Large intestine (tissue), 3 donors: ENCODE measurements at regions not wholly inside any gene's neighbourhood (a gene's known extent, or its start where the extent isn't known, plus 50 kb on each side); places are given as distances from the start of the nearest gene placed in this dataset.
"Not testable (repeated sequence)": the region's sequence is repeated elsewhere in the genome, so short reads cannot be mapped to it uniquely, and the experiment has no call there.

Experiments used
- DNase-seq, 2 donors: peaks; one replicate each; pipeline versions ENCODE4 v3.0.0 to v3.0.0-alpha.2; 2013
- H3K27ac ChIP-seq: one replicate; pipeline ENCODE4 v1.5.1; 2013; ENCODE audit warnings: low read length
- H3K27me3 ChIP-seq: 2 replicates; pipeline ENCODE4 v1.6.1; 2013; ENCODE audit warnings: low read length; ENCODE audit not compliant: control insufficient read depth, insufficient read depth
- H3K36me3 ChIP-seq: 2 replicates; pipeline ENCODE4 v1.6.1; 2013; ENCODE audit warnings: low read length; ENCODE audit not compliant: control insufficient read depth, insufficient read depth
- H3K4me1 ChIP-seq: one replicate; pipeline ENCODE4 v1.6.1; 2013; ENCODE audit warnings: low read length; ENCODE audit not compliant: control insufficient read depth, insufficient read depth
- H3K4me3 ChIP-seq: one replicate; pipeline ENCODE4 v1.5.1; 2013; ENCODE audit warnings: low read length
- H3K9me3 ChIP-seq: one replicate; pipeline ENCODE4 v1.6.1; 2013; ENCODE audit warnings: mild to moderate bottlenecking, low read depth, low read length, moderate library complexity; ENCODE audit not compliant: control insufficient read depth
- WGBS: methylation state at CpG from one replicate; pipeline ENCODE4 v1.1.5; 2013; ENCODE audit warnings: low lambda C conversion rate; ENCODE audit not compliant: insufficient coverage; 5-methylcytosine and 5-hydroxymethylcytosine counted together

DNA sequence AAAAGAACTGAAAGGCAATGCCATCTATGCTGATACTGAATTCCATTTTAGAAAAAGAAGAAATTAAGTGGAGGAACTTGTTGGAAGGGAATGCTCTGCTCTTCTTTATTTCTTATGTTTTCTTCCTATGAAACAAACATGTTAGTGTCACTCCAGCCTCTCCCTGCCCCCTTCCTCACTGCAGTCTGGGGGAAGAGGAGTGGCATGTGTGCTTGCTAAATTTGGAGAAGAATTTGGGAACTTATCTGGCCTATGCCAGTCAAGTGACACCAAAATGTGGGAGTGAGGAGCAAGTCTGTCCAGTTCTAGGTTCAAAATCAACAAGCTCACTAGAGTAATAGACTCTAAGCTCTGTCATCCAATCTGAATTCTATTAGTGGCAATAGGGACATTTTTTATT, 214.6 kb downstream of the RBM26 start:
- no peaks in the 10 kb centered on the region for H3K4me1 ChIP-seq
- no peaks in the 10 kb centered on the region for H3K9me3 ChIP-seq
- H3K36me3 ChIP-seq: no peaks in the 10 kb centered on the region
- no peak for DNase-seq
- no peak overlapping the region for H3K4me3 ChIP-seq
- no peaks in the 10 kb centered on the region for H3K27me3 ChIP-seq
- no peak overlapping the region for H3K27ac ChIP-seq

GRCh38 chr13:79190932-79191331, 215.1 kb downstream of the RBM26 start:
- H3K27ac ChIP-seq: no peak overlapping the region
- H3K9me3 ChIP-seq: no peaks in the 10 kb centered on the region
- no peaks in the 10 kb centered on the region for H3K36me3 ChIP-seq
- H3K27me3 ChIP-seq: no peaks in the 10 kb centered on the region
- WGBS: no CpG with 5 or more reads among the region's 2 CpGs
- DNase-seq: no peak
- H3K4me3 ChIP-seq: no peak overlapping the region
- no peaks in the 10 kb centered on the region for H3K4me1 ChIP-seq

- H3K36me3 ChIP-seq: no peaks in the 10 kb centered on the region
- no peaks in the 10 kb centered on the region for H3K27me3 ChIP-seq
- WGBS: 100% methylated on average over 1 of the region's 3 CpGs
- no peak overlapping the region for H3K4me3 ChIP-seq
- no peak overlapping the region for H3K27ac ChIP-seq
- no peak for DNase-seq
- no peaks in the 10 kb centered on the region for H3K9me3 ChIP-seq
- H3K4me1 ChIP-seq: no peaks in the 10 kb centered on the region
Observed at GRCh38 chr13:79187917-79188690, 218.0 kb downstream of the RBM26 start.

DNA sequence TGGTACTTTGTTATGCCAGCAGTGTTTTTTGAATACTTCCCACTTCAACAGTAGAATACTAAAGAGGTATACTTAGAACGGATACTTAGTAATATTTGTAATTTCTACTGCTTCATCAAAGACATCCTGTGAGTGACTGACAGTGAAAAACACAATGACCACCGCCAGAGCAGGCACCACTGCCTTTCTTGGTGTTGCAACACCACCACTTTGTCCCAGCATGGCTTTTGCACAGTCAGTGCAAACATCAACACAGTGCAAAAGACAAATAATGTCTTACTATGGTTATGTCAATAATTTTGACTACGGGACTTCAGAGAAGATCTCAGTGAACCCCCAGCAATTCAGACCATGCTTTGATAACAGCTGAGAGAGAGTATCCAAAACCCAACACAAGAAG, 220.5 kb downstream of the RBM26 start:
- no peaks in the 10 kb centered on the region for H3K4me1 ChIP-seq
- no peaks in the 10 kb centered on the region for H3K27me3 ChIP-seq
- H3K27ac ChIP-seq: no peak overlapping the region
- WGBS: no CpG with 5 or more reads among the region's 3 CpGs
- H3K36me3 ChIP-seq: no peaks in the 10 kb centered on the region
- H3K9me3 ChIP-seq: no peaks in the 10 kb centered on the region
- no peak for DNase-seq
- no peak overlapping the region for H3K4me3 ChIP-seq

DNA sequence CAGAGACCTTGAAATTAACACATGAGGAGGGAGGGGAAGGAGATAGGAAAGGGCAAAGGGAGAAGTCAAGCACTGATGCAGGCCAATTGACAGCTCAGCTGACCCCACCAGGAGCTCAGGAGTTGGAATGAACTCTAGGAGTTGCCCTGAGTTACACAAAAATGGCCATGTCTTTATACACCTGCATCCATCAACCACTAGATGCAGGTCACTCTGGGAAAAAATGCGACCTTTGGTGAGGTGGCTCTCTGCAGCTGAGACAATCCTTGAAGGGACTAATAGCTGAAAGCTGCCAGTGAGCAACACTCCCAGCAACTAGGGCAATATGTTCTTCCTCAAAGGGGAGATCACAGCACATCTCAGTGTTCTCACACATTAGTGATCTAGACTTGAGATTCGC, 222.8 kb downstream of the RBM26 start:
- no peak overlapping the region for H3K4me3 ChIP-seq
- no peaks in the 10 kb centered on the region for H3K9me3 ChIP-seq
- H3K36me3 ChIP-seq: no peaks in the 10 kb centered on the region
- DNase-seq: peak in 1 of 2 donors; percentile 8
- no peaks in the 10 kb centered on the region for H3K4me1 ChIP-seq
- no peaks in the 10 kb centered on the region for H3K27me3 ChIP-seq
- WGBS: 100% methylated on average over 1 of the region's 2 CpGs
- no peak overlapping the region for H3K27ac ChIP-seq

DNA sequence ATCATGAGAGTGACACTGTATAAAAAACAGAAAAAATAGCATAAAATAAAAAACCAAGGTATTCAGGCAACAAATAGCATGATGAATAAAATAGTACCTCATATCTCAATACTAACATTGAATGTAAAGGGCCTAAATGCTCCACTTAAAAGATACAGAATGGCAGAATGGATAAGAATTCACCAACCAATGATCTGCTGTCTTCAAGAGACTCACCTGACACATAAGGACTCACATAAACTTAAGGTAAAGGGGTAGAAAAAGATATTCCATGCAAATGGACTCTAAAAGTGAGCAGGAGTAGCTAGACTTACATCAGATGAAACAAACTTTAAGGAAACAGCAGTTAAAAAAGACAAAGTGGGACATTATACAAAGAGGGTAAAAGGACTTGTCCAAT, 232.4 kb downstream of the RBM26 start:
- not testable (repeated sequence) for DNase-seq, H3K36me3 ChIP-seq, H3K27ac ChIP-seq, H3K27me3 ChIP-seq, H3K9me3 ChIP-seq, H3K4me3 ChIP-seq, H3K4me1 ChIP-seq

DNA sequence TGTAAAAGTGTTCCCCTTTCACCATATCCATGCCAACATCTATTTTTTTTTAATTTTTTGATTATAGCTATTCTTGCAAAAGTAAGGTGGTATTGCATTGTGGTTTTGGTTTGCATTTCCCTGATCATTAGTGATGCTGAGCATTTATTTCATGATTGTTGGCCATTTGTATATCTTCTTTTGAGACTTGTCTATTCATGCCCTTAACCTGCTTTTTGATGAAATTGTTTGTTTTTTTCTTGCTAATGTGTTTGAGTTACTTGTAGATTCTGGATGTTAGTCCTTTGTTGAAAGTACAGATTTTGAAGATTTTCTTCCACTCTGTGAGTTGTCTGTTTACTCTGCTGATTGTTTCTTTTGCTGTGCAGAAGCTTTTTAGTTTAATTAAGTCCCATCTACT, 233.1 kb downstream of the RBM26 start:
- H3K36me3 ChIP-seq, H3K27ac ChIP-seq, DNase-seq, H3K9me3 ChIP-seq, H3K27me3 ChIP-seq, H3K4me1 ChIP-seq, H3K4me3 ChIP-seq: not testable (repeated sequence)

DNA sequence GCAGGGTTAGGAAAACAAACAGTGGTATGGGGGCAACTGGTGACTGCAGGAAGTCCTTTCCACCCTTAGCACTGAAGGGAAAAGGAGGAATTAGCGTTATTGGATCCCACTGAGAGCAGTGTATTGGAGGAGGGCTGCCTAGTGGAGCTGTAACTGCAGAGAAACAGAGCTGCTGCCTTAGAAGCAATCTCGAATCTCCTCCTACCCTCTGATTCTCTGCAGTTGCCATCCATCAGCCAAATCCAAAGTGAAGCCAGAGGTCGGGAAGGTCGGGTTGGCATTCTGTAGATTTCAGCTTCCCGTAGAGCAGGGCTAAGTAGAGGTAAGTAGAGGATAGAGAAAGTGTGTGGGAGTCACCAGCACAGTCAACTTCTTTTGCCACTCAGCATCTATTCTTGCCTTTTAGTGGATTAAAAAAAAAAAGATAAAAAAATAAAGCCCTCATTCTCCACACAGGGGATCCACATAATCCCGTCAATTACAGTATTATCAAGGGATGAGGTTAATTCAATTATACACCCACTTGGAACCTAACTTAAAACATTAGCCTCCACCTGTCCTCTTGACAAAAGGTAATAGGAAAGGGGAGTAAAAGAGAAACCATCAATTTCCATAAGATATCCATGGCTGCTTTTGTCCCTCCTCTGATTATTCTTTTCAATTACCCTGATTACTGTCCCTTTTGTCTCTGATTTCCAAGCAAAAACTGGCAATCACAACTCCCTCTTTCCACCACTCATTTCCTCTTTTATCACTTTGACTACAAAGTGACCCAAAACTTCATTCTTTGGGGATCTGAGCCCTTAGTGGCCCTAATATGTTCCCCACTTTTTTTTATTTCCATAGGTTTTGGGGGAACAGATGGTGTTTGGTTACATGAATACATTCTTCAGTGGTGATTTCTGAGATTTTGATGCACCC, 234.7 kb downstream of the RBM26 start:
- no CpG with 5 or more reads among the region's 6 CpGs for WGBS
- Histone ChIP-seq H3K27ac (no peak overlapping the region), H3K4me3 (no peak overlapping the region), H3K27me3 (no peaks in the 10 kb centered on the region), H3K9me3 (no peaks in the 10 kb centered on the region), H3K36me3 (no peaks in the 10 kb centered on the region), H3K4me1 (no peaks in the 10 kb centered on the region)
- no peak for DNase-seq

DNA sequence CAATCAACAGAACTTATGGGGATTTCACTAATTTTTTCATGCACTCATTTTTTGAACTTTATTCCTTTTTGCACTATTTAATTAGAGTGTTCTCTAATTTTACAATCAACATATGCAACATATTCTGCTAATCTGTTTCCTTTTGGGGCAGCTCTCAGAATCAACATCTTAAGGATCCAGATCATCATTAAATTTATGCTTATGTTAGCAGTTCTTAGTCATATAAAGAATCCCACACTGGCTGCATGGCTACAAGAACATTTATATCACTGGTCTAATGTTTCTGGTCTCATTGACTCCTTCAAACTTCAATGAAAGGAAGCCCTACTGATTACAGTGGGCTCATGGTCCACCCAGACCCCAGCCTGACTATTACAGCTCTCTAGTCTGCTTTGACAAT, 245.2 kb downstream of the RBM26 start:
- H3K27ac ChIP-seq: no peak overlapping the region
- H3K27me3 ChIP-seq: no peaks in the 10 kb centered on the region

GRCh38 chr13:79155883-79156282, 250.2 kb downstream of the RBM26 start:
- no peaks in the 10 kb centered on the region for H3K36me3 ChIP-seq
- no peaks in the 10 kb centered on the region for H3K27me3 ChIP-seq
- H3K4me3 ChIP-seq: no peak overlapping the region
- no peak overlapping the region for H3K27ac ChIP-seq
- DNase-seq: no peak
- H3K4me1 ChIP-seq: no peaks in the 10 kb centered on the region
- 49% methylated on average over 2 of the region's 2 CpGs for WGBS
- H3K9me3 ChIP-seq: no peaks in the 10 kb centered on the region

More for the DNA sequence above, 245.2 kb downstream of the RBM26 start:
- Histone ChIP-seq H3K4me3 (no peak overlapping the region), H3K9me3 (no peaks in the 10 kb centered on the region), H3K4me1 (no peaks in the 10 kb centered on the region), H3K36me3 (no peaks in the 10 kb centered on the region)
- no peak for DNase-seq

- no peaks in the 10 kb centered on the region for H3K9me3 ChIP-seq
- 90% methylated on average over 1 of the region's 1 CpG for WGBS
Observed at GRCh38 chr13:79149210-79149609, 256.8 kb downstream of the RBM26 start.

More at GRCh38 chr13:79149210-79149609, 256.8 kb downstream of the RBM26 start:
- Histone ChIP-seq H3K4me1 (no peaks in the 10 kb centered on the region), H3K27me3 (no peaks in the 10 kb centered on the region), H3K4me3 (no peak overlapping the region), H3K36me3 (no peaks in the 10 kb centered on the region), H3K27ac (no peak overlapping the region)
- no peak for DNase-seq
